Smooth muscle cell (in vitro differentiated cells): ENCODE measurements at regions not wholly inside any gene's neighbourhood (a gene's known extent, or its start where the extent isn't known, plus 50 kb on each side); places are given as distances from the start of the nearest gene placed in this dataset.

ENCODE experiments used
- DNase-seq: peaks from one replicate; lab custom pipeline; 2025; ENCODE audit not compliant: unreplicated experiment; lab: John Stamatoyannopoulos, UW
- H2AFZ ChIP-seq: fragments of 200-600 bp; sonication (generic); 2 replicates; pipeline ENCODE4 v1.6.0; 2016; ENCODE audit warnings: antibody characterized with exemption, low read depth, mild to moderate bottlenecking
- H3F3A ChIP-seq: fragments of 200-600 bp; sonication (generic); 2 replicates; pipeline ENCODE4 v1.6.0; 2017; ENCODE audit warnings: antibody characterized with exemption, low read depth
- H3K27ac ChIP-seq: fragments of 200-600 bp; sonication (generic); 2 replicates; pipeline ENCODE4 v1.5.1; 2016; ENCODE audit warnings: low read depth, mild to moderate bottlenecking
- H3K27me3 ChIP-seq: fragments of 200-600 bp; sonication (generic); 2 replicates; pipeline ENCODE4 v1.6.1; 2016; ENCODE audit warnings: low read depth, mild to moderate bottlenecking
- H3K36me3 ChIP-seq: fragments of 200-600 bp; sonication (generic); 2 replicates; pipeline ENCODE4 v1.5.1; 2016; ENCODE audit warnings: low read depth
- H3K4me1 ChIP-seq: fragments of 200-600 bp; sonication (generic); 2 replicates; pipeline ENCODE4 v1.5.1; 2016; ENCODE audit warnings: low read depth
- H3K4me2 ChIP-seq: fragments of 200-600 bp; sonication (generic); 2 replicates; pipeline ENCODE4 v1.6.0; 2016; ENCODE audit warnings: mild to moderate bottlenecking
- H3K4me3 ChIP-seq: fragments of 200-600 bp; sonication (generic); 2 replicates; pipeline ENCODE4 v1.5.1; 2016; ENCODE audit warnings: mild to moderate bottlenecking
- H3K79me2 ChIP-seq: fragments of 200-600 bp; sonication (generic); 2 replicates; pipeline ENCODE4 v1.6.0; 2016; ENCODE audit warnings: low read depth, mild to moderate bottlenecking
- H3K9ac ChIP-seq: fragments of 200-600 bp; sonication (generic); 2 replicates; pipeline ENCODE4 v1.6.0; 2016; ENCODE audit warnings: low read depth
- H3K9me3 ChIP-seq: fragments of 200-600 bp; sonication (generic); replicated peaks from 2 replicates; pipeline ENCODE4 v1.5.1; 2016; ENCODE audit warnings: low read depth
- H4K20me1 ChIP-seq: fragments of 200-600 bp; sonication (generic); 2 replicates; pipeline ENCODE4 v1.6.0; 2016; ENCODE audit warnings: low read depth
- WGBS: methylation state at CpG from one replicate; pipeline ENCODE4 v1.1.7; 2016; ENCODE audit warnings: low lambda C conversion rate; 5-methylcytosine and 5-hydroxymethylcytosine counted together
- TF ChIP-seq, protein P1 (sequence below): fragments of 200-600 bp; sonication (generic); IDR thresholded peaks from 2 replicates; pipeline ENCODE4 v1.5.1; 2017; ENCODE audit warnings: borderline replicate concordance, mild to moderate bottlenecking, antibody characterized with exemption; ENCODE audit not compliant: insufficient read depth, poor library complexity, severe bottlenecking

DNA sequence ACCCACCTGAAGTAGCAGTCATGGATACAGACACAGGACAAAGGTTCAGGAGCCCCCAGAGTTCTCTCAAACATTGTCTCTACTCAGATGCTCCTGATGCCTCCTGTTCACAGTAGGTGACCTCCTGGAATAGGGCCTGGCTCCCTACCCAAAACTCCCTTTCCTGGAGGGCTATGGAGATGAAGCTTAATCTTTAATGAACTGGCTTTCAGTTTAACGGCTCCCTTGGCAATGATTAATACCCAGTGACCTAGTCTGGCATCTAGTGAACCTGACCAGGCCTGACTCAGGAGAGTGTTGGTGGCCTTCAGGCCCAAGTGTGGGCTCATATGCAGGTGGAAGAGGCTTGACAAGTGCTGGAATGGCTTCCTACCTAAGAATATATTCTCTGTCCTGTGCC lies 65.2 kb upstream of the TRABD2B start:
- Histone ChIP-seq H3K4me3 (no peak overlapping the region), H3K27me3 (peaks cover 22% of the 10 kb centered on the region), H2AFZ (no peak overlapping the region), H4K20me1 (no peaks in the 10 kb centered on the region), H3K9ac (no peak overlapping the region), H3K9me3 (no peaks in the 10 kb centered on the region), H3K4me1 (no peaks in the 10 kb centered on the region), H3K27ac (no peak overlapping the region), H3K4me2 (no peak overlapping the region), H3K36me3 (no peaks in the 10 kb centered on the region), H3K79me2 (no peaks in the 10 kb centered on the region), H3F3A (no peaks in the 10 kb centered on the region)
- 52% methylated on average over 1 of the region's 1 CpG for WGBS
- TF ChIP-seq, protein P1, sequence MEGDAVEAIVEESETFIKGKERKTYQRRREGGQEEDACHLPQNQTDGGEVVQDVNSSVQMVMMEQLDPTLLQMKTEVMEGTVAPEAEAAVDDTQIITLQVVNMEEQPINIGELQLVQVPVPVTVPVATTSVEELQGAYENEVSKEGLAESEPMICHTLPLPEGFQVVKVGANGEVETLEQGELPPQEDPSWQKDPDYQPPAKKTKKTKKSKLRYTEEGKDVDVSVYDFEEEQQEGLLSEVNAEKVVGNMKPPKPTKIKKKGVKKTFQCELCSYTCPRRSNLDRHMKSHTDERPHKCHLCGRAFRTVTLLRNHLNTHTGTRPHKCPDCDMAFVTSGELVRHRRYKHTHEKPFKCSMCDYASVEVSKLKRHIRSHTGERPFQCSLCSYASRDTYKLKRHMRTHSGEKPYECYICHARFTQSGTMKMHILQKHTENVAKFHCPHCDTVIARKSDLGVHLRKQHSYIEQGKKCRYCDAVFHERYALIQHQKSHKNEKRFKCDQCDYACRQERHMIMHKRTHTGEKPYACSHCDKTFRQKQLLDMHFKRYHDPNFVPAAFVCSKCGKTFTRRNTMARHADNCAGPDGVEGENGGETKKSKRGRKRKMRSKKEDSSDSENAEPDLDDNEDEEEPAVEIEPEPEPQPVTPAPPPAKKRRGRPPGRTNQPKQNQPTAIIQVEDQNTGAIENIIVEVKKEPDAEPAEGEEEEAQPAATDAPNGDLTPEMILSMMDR: no peak
- no peak for DNase-seq

DNA sequence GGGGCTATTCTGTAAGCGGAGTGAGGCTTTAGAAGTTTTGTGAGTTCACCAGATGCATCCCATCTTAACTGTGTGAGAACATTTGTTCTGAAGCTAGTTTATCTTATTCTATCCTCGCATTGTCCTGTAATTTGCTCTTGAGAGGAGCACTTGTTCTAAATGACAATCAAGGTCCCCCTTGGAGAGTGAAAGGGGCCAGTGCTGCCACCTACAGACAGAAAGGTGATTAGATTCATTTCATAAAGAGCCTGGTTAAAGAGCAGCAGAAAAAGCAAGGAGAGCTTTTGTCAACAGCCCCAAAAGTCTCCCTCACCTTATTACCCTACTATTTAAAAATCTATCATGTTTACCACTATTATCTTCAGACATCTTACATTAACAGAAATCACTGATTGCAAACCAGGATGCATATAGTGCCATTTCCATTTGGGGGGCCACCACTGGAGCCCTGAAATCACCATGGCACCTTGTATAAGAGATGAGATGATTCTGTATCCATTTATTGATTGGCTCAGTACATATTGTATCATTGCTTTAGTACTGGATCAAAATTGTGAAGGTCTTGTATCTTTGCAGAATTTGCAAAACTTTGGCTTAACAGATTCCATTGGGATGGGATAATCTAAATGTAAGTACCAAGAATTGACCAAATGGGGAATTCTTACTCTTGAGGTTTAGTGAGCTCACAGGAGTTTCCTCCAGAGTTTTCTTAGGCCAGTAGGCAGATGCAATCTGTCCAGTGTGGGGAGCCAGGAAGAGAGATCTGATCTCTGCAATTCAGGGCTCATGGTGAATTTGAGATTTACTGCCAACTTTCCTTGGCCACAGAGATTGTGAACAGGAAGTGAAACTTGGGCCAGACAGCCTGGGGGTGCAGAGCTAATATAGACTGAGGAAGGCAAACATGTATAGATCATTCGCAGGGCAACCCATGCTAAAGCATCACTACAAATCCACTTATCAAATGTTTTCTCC lies 64.3 kb upstream of the TRABD2B start:
- no peak overlapping the region for H3K27ac ChIP-seq
- WGBS: 54% methylated on average over 3 of the region's 3 CpGs
- no peaks in the 10 kb centered on the region for H4K20me1 ChIP-seq
- H3K9me3 ChIP-seq: no peaks in the 10 kb centered on the region
- H3K79me2 ChIP-seq: no peaks in the 10 kb centered on the region
- H3K9ac ChIP-seq: no peak overlapping the region
- no peaks in the 10 kb centered on the region for H3F3A ChIP-seq
- no peak overlapping the region for H3K4me2 ChIP-seq
- H3K4me3 ChIP-seq: no peak overlapping the region
- TF ChIP-seq, protein P1: peak; percentile 69
- DNase-seq: no peak
- peaks cover 22% of the 10 kb centered on the region for H3K27me3 ChIP-seq
- no peak overlapping the region for H2AFZ ChIP-seq
- no peaks in the 10 kb centered on the region for H3K36me3 ChIP-seq
- H3K4me1 ChIP-seq: no peaks in the 10 kb centered on the region

DNA sequence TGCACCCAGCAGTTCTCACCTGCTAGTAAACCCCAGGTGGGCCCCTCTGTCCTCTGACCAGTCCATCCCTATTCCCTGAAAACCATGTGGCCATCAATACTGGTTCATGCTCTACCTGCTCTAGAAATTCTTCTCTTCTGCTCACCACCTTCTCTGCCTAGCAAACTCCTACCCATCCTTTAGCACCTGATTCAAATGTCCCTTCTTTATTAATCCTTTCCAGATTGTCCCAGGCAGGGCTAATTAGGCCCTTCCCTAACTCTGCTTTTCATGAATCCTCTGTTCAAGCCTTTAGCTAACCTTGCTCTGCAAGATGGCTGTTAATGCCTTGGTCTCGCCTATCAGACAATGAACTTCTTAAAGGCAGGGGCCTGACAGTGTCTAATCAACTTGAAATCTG lies 62.1 kb upstream of the TRABD2B start:
- WGBS: 91% methylated on average over 1 of the region's 1 CpG
- TF ChIP-seq, protein P1: no peak
- no peaks in the 10 kb centered on the region for H3K36me3 ChIP-seq

More for the DNA sequence above, 62.1 kb upstream of the TRABD2B start:
- Histone ChIP-seq H3K9ac (no peak overlapping the region), H3K9me3 (no peaks in the 10 kb centered on the region), H3K27ac (no peak overlapping the region), H3K4me1 (no peaks in the 10 kb centered on the region), H2AFZ (no peak overlapping the region), H3K4me3 (no peak overlapping the region), H3K4me2 (no peak overlapping the region), H4K20me1 (no peaks in the 10 kb centered on the region), H3K79me2 (no peaks in the 10 kb centered on the region), H3K27me3 (peaks cover 26% of the 10 kb centered on the region), H3F3A (no peaks in the 10 kb centered on the region)
- no peak for DNase-seq
